HT1080 (cell line): ENCODE measurements at regions not wholly inside any gene's neighbourhood (a gene's known extent, or its start where the extent isn't known, plus 50 kb on each side); places are given as distances from the start of the nearest gene placed in this dataset.
A peak's percentile ranks its signal among the peaks of the same experiment; 100 is the strongest.

Experiments
- DNase-seq: peaks from one replicate; pipeline ENCODE4 v3.0.0-alpha.2; 2015; ENCODE audit warnings: low read depth

DNA sequence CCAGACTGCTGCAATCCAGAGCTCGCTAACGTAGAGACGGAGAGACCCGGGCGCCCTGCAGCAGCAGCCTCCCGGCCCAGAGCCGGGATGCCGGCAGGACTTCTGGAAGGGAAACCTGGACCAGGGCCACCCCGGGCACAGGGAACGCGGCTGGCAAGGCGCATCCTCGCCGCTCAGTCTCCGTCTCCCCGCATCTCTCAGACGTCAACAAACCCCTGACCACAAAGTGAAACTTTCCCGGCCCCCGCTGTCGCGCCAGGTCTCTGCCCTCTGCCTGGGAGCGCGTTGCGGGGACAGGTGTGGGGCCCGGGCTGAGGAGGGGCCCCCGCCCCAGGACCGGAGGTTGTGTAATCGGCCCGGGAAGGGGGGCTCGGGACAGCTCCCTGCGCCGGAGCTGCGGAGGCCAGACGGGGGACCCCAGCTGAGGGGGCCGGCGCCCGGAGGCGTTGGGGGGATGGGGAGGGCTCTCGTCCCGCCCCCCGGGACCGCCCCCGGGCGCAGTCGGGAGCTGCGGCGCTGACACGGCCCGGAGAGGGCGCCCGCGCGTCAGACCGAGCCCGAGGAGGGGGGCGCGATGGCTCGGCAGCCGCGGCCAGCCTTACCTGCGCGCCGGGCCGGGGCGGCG, 116.6 kb upstream of the HIVEP3 start:
- peak; percentile 59 for DNase-seq

DNA sequence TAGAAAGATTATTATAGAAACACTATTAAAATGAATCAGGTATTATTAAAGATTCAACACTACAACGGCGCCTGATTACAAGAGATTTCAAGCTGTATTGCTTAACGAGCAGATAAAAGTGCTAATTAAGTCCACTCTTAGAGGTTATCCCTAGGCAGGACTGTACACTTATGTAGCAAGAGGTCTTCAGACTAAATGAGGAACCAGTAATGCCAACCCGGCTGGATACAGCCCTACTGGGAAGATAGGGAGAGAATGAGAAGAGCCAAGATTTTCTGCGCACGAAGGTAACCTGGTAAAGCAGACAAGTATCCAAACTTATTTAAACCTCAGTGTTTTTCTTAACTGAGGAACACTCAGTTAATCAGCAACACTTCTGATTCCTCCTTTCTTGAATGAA, 115.7 kb upstream of the HIVEP3 start:
- DNase-seq = no peak

DNA sequence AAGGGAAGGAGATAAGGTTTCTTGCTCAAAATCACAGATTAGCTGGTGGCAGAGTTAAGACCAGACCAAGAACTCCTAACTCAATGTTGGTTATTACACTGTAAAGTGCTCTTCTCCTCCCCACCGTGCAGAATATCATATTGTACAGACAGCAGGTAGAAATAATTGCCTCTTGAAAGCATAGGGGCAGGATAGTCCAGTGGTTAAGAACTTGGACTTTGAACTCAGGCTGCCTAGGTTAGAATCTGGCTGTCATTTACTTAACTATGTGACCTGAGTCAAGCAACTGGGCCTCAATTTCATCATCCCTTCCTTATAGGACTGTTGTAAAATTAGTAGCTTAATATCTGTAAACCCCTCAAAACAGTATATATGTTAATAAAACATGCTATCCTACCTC, 114.9 kb upstream of the HIVEP3 start:
- no peak for DNase-seq

DNA sequence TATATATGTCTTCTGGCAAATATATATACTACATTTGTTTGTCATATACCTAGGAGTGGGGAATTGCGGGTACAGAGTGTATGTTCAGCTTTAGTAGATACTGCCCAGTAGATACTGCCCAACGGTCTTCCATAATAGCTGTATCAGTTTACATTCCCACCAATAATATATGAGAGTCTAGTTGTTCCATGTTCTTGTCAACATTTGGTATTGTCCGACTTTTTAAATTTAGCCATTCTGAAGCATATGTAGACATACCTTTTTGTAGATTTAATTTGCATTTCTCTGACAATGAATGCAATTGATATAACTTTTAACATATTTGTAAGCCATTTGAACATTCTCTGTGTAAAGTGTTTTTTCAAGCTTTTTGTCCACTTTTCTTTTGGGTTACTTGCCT, 99.0 kb upstream of the HIVEP3 start:
- no peak for DNase-seq

DNA sequence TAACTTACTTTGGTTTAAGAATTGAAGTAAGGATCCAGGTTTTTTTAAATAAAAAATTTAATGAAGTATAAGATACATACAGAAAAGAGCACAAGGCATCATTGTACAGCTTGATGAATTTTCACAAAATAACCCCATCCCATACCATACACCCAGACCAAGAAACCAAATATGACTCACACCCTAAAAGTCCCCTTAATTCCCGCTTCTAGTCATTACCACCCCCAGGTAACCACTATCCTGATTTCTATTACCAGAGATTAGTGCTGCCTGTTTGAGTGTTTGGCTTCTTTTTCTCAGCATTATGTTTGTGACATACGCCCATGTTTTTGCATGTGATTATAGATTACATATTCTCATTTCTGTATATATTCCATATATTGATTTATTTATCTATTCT, 98.5 kb upstream of the HIVEP3 start:
- DNase-seq = no peak

DNA sequence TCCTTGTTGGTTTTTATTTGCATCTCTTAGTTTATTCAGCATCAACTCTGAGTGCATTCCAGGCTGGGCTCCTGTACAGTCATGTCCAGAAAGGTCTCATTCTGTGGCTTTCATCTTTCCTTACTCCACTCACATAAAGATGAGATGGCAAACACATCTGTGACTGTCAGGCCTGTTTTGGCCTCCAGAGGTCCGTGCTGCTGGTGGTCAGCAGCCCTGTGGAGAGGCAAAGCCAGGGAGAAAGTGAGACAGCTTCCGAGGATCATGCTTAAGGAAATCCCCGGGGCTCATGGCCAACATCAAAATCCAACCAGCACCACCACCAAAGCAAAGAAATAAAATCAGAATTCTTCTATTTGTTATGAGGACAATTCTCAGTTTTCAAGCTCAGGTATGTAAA, 96.1 kb upstream of the HIVEP3 start:
- DNase-seq = no peak

DNA sequence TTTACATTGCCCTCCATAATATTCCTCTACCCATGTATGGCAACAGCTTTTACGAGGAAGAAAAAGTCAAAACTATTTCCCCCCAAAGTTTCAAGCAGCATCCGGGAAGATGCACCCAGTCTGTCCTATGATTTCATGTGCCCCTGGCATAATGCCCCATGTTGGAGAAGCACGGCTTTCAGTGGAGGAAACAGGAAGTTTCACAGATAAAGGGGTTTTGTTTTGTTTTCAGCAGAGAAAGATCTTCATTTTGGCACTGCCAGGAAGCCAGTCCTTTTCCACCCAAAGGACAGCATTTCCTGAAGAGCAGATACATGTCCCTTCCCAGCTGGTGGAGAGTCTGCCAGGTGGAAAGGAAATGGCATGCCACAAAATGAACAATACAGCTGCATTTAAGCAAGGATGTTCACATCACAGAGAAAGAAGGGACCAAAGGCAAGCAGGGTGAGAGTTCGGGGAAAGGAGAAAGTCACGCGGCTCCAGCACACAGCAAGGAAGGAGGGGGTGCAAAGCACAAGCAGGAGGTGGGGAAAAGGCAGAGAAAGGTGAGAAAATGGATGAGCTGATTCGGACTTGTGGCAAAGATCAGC, 95.3 kb upstream of the HIVEP3 start:
- peak; percentile 11 for DNase-seq

DNA sequence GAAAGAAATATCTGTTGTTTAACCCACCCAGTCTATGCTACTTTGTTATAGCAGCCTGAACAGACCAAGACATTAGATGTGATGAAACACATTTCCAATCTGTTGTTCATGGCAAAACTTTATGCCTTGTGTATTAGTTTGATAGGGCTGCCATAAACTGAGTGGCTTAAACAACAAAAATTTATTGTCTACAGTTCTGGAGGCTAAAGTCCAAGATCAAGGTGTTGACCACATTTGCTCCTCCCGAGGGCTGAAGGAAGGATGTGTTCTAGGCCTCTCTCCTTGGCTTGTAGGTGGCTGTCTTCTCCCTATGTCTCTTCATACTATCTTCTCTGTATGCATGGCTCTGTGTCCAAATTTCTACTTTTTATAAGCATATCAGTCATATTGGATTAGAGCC, 94.1 kb upstream of the HIVEP3 start:
- DNase-seq = no peak

DNA sequence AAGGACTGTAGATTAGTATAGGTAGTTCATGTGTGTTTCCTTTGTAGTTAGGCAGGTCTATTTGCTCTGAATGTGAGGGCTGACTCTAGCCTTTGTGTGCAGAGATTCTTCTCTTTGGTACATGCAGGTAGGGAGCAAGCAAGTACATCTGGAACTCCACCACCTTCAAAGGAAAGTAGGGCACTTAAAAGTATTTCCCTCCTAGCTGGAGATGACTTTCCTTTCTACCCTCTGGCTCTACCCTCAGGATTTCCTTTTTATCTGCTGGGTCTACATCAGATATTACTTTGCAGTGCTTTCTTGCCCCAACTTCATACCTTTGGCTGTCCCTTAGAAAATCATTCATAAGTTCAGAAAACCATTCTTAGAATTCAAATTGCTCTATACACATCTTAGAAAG, 91.7 kb upstream of the HIVEP3 start:
- DNase-seq = no peak

DNA sequence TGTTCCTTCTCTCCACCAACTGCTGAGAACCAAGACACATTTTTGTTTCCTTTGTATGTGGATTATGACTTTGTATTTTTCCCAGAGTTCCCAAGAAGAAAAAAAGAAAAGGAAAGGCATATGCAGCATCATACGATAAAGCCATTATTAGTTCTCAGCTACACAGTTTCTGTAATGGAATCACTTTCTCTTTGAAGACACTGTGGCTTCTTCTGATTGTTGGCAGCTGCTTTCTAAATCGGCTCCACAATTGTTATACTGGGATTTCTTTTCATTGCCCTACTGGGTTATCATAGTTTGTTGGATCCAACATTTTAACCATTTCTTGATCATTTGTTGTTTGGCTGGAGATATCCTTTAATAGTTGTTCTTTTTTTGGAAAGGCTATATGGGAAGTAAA, 89.5 kb upstream of the HIVEP3 start:
- DNase-seq = no peak

DNA sequence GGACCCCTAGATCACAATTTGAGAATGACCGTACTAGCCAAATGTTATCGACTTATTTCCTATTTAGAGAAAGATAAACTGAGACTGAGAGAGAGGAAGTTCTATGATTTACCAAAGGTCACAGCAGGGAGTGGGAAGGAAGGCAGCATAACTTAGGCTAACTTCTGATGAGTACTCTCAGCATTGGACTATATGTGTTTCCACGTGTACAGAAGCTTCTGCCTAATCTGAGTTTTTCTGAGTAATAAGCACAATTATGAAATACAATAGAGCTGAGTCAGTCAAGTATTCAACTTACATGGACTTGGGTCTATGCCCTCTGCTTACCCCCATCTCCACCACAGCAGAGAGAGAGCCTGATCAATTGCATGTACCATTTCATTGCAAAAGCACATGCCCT, 88.1 kb upstream of the HIVEP3 start:
- no peak for DNase-seq

DNA sequence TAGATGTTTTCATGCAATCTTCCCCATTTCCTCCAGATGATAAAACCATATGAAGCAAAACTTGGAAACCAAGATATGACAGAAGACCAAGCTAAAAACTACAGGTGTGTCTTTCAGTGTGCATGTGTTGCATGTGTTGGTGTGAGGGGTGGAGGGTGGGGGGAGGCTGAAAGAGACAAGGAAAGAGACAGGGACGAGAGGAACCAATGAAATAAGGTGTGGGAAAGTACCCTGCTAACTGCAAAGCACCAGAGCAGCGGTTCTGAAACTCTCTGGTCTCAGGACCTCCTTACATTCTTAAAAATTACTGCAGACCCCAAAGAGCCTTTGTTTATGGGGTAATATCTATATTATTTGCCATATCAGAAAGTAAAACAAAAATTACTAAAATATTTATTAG, 87.4 kb upstream of the HIVEP3 start:
- no peak for DNase-seq

DNA sequence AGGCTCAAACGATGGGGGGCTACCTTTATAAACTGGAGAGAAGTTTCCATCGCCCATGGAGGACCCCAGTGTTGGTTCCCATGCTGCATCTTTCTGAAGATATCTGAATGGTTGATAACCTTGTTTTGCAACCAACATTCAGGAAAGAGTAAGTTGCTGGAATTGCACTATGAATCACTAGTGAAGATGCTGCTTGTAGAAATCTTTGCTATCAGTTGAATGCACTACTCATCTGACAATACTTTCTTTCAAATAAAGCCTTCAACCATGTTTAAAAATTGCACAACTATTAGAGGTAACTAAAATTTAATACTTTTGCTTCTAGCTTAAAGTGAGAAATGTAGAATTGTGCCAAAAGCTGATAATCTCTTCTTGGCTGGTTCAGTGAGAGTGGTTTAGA, 86.8 kb upstream of the HIVEP3 start:
- no peak for DNase-seq

DNA sequence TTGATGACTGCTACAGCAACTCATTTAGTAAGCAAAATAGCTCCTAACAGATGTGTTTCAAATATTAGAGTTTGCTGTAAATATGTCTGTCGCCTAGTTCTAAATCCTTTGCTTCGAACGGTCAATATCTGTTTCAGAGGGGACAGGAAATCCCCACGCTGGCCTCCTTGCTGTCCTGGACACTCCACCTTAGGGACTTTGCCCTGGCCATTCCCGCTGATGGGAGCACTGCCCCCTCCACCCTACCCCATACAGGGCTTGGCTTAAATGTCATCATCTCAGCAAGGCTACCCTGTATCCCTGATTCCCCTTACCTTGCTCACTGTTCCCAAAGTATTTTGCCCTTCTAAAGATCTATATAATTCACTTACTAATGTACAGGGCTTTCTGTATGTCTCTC, 86.1 kb upstream of the HIVEP3 start:
- no peak for DNase-seq

DNA sequence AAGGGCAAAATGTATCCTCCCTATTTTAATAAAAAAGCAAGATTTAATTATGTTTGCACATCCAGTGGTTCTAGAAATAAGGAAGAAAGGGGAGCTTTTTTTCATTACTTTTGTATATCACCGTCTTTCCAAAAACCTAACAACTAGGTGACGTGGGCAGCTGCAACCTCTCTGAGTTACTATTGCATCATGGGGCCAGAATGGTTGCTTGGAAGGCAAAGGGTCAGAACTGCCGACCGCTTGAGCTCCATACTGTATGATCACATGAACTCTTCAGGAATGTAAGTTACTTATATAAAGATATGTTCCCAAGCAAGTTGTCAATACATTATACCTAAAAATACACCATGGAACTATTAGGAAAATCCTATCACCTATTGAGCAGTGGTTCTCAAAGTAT, 85.6 kb upstream of the HIVEP3 start:
- no peak for DNase-seq

DNA sequence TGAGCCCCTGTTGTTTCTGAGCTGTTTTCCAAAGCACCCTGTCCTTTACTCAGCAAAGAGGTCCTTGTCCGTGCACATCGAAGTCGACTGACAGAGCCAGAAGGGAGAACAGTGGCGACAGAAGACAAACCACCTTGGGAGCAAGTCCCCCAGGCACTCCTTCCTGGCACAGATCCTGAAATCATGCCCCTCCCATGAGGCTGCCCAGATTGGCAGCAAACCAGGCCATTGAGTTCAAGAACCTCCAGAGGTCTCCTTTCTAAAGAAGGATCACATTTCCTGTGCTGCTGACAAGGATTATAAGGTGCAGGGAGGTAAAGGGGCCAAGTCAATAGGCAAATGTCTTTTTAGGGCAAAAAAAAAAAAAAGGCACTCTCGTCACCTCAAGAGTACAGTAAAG, 84.7 kb upstream of the HIVEP3 start:
- DNase-seq = no peak

DNA sequence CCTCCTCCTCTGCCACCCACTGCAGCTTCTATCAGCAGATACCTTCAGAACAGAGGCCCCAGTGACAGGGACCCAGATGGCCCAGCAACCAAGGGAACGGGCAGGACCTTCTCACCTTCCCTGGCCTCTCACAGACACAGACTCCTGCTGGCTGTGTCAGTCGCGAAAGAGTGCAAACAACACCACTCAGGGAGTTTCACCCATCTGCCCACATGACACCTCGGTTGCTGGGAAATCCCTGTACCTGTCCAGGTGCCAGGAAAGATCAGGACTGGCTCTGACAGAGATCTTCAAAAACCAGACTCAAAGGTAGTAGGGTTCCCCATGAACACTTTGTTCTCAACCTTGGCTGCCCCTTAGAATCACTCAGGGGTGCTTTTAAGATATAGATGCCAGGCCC, 83.5 kb upstream of the HIVEP3 start:
- DNase-seq = no peak

DNA sequence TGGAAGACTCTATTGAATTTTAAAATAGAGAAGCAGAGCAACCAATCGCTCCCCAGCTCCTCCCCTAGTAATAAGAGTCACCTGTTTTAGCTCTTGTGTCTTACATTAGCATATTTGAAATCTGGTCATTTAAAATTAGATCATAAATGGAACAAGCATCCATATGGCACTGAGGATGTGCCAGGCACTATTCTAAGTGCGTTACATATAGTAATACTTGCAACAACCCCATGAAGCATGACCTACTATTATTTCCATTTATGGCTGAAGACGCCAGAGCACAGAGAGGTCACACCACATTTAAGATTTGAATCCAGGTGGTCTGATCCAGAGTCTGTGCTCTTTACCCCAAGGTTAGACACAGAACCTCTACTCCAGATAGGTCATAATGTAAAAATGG, 82.0 kb upstream of the HIVEP3 start:
- DNase-seq = no peak

DNA sequence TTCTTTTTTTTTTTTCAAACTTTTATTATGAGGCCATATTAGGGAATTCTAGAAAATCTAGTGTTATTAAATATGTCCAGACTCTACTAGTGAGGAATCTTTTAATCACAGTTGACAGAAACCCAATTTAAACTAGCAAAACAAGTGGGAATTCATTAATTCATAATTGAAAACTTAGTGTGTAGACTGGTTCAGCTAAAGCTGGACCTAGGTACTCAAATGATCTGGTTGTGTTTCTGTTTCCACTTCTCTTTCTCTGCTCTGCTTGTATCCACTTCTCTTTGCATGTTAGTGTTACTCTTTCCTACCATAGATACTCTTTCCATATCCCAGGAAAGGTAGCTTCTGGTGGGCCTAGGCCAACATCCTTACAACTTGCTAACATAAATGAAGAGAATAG, 81.2 kb upstream of the HIVEP3 start:
- DNase-seq = no peak

DNA sequence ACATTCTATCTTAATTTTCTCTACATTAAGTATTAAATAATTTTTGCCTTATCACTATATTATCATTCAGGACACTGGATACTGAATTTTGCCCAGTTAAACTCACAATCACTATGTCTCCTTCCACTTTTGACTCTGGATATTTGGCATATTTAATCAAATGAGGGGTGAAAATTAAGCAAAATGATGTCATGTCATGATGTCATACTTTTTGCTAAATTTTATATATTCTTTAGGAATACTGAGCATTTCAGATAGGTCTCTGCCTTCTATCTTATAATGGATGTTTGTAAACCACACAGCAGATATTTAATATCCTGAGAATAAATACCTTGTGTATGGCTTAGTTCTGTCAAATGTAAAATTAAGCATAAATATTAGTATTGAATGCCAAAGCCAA, 79.5 kb upstream of the HIVEP3 start:
- no peak for DNase-seq

DNA sequence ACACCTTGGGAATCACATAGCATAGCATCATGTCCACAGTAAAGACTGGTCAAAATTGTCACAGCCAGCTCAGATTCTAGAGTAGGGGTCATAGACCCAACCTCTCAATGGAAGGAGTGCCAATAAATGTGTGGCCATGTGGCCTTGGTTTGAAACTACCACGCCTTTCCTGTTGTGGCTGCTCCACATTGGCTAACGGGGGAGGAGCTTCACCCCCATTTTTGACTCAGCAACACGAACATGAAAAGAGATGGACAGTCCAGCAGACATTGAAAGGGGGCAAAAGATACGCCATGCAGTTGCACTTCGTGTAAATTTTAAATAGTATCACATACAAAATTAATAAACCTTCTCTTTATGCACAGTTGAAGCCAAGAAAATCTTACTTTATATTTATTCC, 78.4 kb upstream of the HIVEP3 start:
- DNase-seq = no peak

DNA sequence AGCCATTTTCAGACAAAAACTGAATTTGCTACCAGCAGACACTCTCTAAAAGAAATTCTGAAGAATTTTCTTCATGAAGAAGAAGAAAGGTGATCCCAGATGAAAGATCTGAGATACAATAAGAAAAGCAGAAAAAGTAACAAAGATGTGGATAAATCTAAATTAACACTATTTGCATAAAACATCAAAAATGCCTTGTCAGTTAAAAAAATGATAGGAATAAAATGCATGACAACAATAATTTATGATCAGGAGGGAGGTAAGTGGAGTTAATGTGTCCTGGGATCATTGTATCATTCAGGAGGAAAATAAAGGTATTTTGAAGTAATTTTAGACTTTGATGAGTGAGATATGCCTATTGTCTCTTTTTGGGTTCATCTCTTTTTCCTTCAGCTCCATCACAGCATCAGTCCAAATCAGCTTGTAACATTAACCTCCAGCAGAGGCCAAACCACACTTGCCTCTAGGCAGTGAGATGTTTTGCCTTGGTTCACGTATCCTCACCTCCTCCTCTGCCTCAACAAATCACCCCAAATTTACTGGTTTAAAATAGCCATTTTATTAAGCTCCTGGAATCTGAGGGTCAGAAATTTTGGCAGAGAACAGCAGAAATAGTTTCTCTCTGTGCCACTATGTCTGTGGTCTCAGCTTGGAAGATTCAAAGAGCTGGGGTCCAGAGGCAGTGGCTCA, 76.9 kb upstream of the HIVEP3 start:
- no peak for DNase-seq

DNA sequence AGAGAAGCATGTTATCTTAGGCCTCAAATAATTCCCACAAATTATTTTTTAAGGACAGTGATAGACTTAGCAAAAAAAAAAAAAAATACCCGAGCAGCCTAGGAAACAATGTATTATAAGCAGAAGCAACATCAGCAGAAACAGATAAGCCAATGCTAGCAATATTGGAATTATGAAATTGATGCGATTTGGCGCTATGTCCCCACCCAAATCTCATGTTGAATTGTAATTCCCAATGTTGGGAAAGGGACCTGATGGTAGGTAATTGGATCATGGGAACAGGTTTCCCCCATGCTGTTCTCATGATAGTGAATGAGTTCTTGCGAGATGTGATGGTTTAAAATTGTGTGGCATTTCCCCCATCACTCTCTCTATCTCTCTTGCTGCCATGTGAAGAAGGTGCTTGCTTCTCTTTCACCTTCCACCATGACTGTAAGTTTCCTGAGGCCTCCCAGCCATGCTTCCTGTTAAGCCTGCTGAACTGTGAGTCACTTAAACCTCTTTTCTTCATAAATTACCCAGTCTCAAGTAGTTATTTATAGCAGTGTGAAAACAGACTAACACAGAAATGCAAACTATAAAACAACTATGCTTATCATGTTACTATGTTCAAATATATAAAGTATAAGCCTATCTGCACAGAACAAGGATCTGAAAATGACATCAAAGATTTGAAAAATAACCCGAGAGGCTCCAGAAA, 75.6 kb upstream of the HIVEP3 start:
- no peak for DNase-seq
